HG03060 (cell line): ENCODE measurements at regions not wholly inside any gene's neighbourhood (a gene's known extent, or its start where the extent isn't known, plus 50 kb on each side); places are given as distances from the start of the nearest gene placed in this dataset.
A peak's percentile ranks its signal among the peaks of the same experiment; 100 is the strongest.

Experiments used
- ATAC-seq: cut with Tn5 transposase; IDR thresholded peaks from one replicate; pipeline ENCODE4 v1.9.1; 2021; ENCODE audit warnings: low read depth, moderate number of reproducible peaks; ENCODE audit not compliant: unreplicated experiment

GRCh38 chr4:111221371-111221770 lies 598.5 kb upstream of the PITX2 start:
- ATAC-seq: no peak

- no peak for ATAC-seq
Measured at GRCh38 chr4:111228396-111228795, 605.5 kb upstream of the PITX2 start.

- ATAC-seq: no peak
Measured at GRCh38 chr4:111228874-111229273, 606.0 kb upstream of the PITX2 start.

GRCh38 chr4:111230265-111230664 lies 607.4 kb upstream of the PITX2 start:
- ATAC-seq: no peak

- ATAC-seq: no peak
Measured at GRCh38 chr4:111231281-111231680, 608.4 kb upstream of the PITX2 start.

GRCh38 chr4:111234939-111235338 lies 612.1 kb upstream of the PITX2 start:
- ATAC-seq: no peak

GRCh38 chr4:111263836-111264235 lies 641.0 kb upstream of the PITX2 start:
- no peak for ATAC-seq

- no peak for ATAC-seq
Measured at GRCh38 chr4:111266937-111267336, 644.1 kb upstream of the PITX2 start.

GRCh38 chr4:111267786-111268185 lies 644.9 kb upstream of the PITX2 start:
- no peak for ATAC-seq

GRCh38 chr4:111268769-111269414 lies 646.0 kb upstream of the PITX2 start:
- ATAC-seq: peak; percentile 70

GRCh38 chr4:111269439-111269838 lies 646.6 kb upstream of the PITX2 start:
- no peak for ATAC-seq

- no peak for ATAC-seq
Measured at GRCh38 chr4:111274060-111274459, 651.2 kb upstream of the PITX2 start.

- no peak for ATAC-seq
Measured at GRCh38 chr4:111274486-111274885, 651.6 kb upstream of the PITX2 start.

GRCh38 chr4:111281219-111281618 lies 658.3 kb upstream of the PITX2 start:
- ATAC-seq: no peak

GRCh38 chr4:111282035-111282434 lies 659.2 kb upstream of the PITX2 start:
- ATAC-seq: no peak

GRCh38 chr4:111283066-111283677 lies 660.3 kb upstream of the PITX2 start:
- ATAC-seq: no peak

GRCh38 chr4:111296466-111296865 lies 673.6 kb upstream of the PITX2 start:
- no peak for ATAC-seq

GRCh38 chr4:111303806-111304205 lies 680.9 kb upstream of the PITX2 start:
- ATAC-seq: no peak

- no peak for ATAC-seq
Measured at GRCh38 chr4:111323496-111323895, 700.6 kb upstream of the PITX2 start.

- ATAC-seq: no peak
Measured at GRCh38 chr4:111323916-111324315, 701.0 kb upstream of the PITX2 start.

- ATAC-seq: no peak
Measured at GRCh38 chr4:111326450-111326849, 703.6 kb upstream of the PITX2 start.

GRCh38 chr4:111330786-111331185 lies 707.9 kb upstream of the PITX2 start:
- no peak for ATAC-seq
